GM12864 (cell line): ENCODE measurements at regions not wholly inside any gene's neighbourhood (a gene's known extent, or its start where the extent isn't known, plus 50 kb on each side); places are given as distances from the start of the nearest gene placed in this dataset.
"Not testable (repeated sequence)": the region's sequence is repeated elsewhere in the genome, so short reads cannot be mapped to it uniquely, and the experiment has no call there.

ENCODE experiments used
- DNase-seq: peaks from one replicate; pipeline ENCODE4 v3.0.0-alpha.2; 2011; ENCODE audit warnings: low read depth
- H3K4me3 ChIP-seq: 2 replicates; pipeline ENCODE4 v1.5.1; 2011; ENCODE audit warnings: mild to moderate bottlenecking, low read depth, low read length, control low read depth
- TF ChIP-seq, protein P1 (sequence below): IDR thresholded peaks from 2 replicates; pipeline ENCODE4 v1.5.1; 2011; ENCODE audit warnings: low read depth, mild to moderate bottlenecking, moderate library complexity, low read length, control low read depth, inconsistent platforms; ENCODE audit errors: missing control alignments

DNA sequence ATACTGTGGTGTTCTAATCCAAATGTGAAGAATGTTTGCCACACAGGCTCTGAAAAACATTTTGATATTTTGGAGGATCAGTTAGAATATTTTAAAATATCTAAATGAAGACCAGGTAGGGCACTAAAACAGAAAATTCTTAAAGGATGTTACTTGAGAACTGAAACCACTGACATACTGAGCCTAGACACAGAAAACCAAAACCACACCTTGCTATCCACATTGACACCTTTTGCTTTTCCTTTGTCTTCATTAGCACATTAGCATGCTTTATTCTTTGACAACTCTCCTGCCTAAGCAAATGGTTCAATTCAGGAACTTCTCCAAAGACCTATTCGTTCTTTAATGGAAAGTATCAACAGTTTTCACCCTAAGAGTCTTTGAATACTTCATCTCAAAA lies 835.9 kb upstream of the GRM7 start:
- DNase-seq: no peak
- no peak overlapping the region for H3K4me3 ChIP-seq
- TF ChIP-seq, protein P1, sequence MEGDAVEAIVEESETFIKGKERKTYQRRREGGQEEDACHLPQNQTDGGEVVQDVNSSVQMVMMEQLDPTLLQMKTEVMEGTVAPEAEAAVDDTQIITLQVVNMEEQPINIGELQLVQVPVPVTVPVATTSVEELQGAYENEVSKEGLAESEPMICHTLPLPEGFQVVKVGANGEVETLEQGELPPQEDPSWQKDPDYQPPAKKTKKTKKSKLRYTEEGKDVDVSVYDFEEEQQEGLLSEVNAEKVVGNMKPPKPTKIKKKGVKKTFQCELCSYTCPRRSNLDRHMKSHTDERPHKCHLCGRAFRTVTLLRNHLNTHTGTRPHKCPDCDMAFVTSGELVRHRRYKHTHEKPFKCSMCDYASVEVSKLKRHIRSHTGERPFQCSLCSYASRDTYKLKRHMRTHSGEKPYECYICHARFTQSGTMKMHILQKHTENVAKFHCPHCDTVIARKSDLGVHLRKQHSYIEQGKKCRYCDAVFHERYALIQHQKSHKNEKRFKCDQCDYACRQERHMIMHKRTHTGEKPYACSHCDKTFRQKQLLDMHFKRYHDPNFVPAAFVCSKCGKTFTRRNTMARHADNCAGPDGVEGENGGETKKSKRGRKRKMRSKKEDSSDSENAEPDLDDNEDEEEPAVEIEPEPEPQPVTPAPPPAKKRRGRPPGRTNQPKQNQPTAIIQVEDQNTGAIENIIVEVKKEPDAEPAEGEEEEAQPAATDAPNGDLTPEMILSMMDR: no peak

DNA sequence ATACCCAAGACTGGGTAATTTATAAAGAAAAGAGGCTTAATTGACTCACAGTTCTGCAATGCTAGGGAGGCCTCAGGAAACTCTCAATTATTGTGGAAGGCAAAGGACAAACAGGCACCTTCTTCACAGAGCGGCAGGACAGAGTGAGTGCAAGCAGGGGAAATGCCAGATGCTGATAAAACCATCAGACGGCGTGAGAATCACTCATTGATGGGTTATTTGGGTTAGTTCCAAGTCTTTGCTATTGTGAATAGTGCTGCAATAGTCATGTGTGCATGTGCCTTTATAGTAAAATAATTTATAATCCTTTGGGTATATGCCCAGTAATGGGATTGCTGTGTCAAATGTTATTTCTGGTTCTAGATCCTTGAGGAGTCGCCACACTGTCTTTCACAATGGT lies 830.3 kb upstream of the GRM7 start:
- not testable (repeated sequence) for H3K4me3 ChIP-seq, DNase-seq

DNA sequence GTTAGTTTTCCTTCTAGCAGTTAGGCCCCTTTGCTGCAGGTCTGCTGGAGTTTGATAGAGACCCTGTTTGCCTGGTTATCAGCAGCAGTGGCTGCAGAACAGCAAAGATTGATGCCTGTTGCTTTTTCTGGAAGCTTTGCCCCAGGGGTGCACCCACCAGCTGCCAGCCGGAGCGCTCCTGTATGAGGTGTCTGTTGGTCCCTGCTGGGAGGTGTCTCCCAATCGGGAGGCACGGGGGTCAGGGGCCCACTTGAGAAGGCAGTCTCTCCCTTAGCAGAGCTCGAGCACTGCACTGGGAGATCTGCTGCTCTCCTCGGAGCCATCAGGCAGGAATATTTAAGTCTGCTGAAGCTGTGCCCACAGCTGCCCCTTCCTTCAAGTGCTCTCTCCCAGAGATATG lies 825.3 kb upstream of the GRM7 start:
- no peak for DNase-seq
- no peak overlapping the region for H3K4me3 ChIP-seq
- TF ChIP-seq, protein P1: no peak

DNA sequence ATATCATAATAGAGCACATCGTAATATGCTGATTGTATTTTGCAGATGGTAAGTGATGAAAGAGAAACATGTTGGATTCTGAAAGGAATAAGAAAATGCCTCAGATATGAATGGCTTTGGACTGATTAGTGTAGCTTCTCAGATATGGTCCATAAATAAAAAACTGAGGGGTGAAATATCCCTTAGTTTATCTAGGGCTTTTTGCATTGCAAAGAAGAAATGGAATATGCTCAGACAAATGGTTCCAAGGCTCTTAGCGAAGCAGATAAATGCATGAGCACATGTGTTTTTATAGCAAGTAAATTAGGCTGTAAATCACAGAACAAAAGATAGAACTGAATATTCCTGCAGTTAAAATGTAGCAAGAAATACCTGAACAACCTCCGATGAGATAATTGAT lies 820.9 kb upstream of the GRM7 start:
- TF ChIP-seq, protein P1: no peak
- H3K4me3 ChIP-seq: no peak overlapping the region
- no peak for DNase-seq

DNA sequence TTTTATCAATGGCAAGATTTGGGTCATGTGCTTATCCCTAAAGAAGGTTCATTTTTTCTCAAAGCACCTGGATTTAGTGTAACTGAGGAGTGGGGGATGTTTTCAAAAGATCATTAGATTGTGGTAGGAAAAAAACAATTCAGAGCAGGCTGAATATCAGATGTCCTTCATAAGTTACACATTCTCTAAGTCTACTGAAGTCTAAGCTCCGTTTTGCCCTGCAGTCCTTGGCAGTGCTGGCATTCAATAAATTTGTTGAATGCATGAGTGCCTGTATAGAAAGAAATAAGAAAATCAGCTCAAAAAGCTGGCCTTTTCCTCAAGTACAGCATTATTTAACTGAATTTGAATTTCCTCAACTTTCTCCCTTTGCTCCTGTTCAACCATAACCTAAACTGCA lies 819.0 kb upstream of the GRM7 start:
- no peak for DNase-seq
- TF ChIP-seq, protein P1: no peak
- no peak overlapping the region for H3K4me3 ChIP-seq

DNA sequence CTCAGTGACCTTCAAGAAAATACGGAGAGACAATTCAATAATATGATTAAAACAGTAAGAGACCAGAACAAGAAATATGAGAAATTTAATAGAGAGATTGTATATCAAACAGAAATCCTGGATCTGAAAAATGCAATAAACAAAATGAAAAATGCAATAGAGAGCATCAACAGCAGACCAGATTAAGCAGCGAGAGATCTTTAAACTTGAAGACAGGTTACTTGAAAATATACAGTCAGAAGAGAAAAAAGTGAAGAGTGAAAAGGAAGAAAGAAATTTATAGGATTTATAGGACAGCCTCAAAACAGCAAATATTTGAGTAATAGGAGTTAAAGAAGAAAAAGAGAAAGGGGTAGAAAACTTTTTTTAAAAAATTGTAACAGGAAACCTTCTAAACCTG lies 813.9 kb upstream of the GRM7 start:
- no peak overlapping the region for H3K4me3 ChIP-seq
- TF ChIP-seq, protein P1: no peak

DNA sequence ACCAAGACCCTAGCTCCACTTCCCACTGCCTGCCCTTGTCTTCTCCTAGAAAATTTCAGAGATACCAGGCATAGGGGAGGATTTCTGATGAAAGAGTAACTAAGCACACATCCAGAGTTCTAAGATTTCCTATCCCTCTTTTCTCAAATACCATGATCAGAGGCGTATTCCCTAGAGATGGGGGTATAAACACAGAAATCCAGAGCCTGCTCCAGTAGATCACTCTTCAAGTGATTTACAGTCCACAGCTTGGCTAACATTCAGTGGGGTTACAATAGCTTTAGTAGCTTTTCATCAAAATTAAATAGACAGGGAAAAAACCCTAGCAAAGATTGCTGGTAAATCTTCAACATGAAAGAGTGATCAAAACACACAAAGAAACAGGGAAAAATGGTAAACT lies 800.7 kb upstream of the GRM7 start:
- DNase-seq: no peak
- no peak overlapping the region for H3K4me3 ChIP-seq

More for the DNA sequence above, 813.9 kb upstream of the GRM7 start:
- DNase-seq: no peak

More for the DNA sequence above, 800.7 kb upstream of the GRM7 start:
- TF ChIP-seq, protein P1: no peak
